ENCODE measurements at regions not wholly inside any gene's neighbourhood (a gene's known extent, or its start where the extent isn't known, plus 50 kb on each side); places are given as distances from the start of the nearest gene placed in this dataset.

GRCh38 chrX:15129412-15129811 lies 140.5 kb downstream of the ASB9 start:
- no peak for TF ChIP-seq POLR2A (IDR thresholded peaks at IDR 0.05)
- no peak for TF ChIP-seq EP300 (IDR thresholded peaks at IDR 0.05)
- no peak for TF ChIP-seq POLR2AphosphoS5 (IDR thresholded peaks at IDR 0.05)
- no peak for TF ChIP-seq CTCF (IDR thresholded peaks at IDR 0.05)
- Histone ChIP-seq H3K36me3 (no peaks in the 10 kb centered on the region), H3K27ac (no peak overlapping the region), H3K4me1 (no peaks in the 10 kb centered on the region), H3K27me3 (no peaks in the 10 kb centered on the region), H3K9me3 (no peaks in the 10 kb centered on the region), H3K4me3 (no peak overlapping the region)
- no peak for ATAC-seq (ENCODE audit: low FRiP score in 2 of 2)
- DNase-seq = no peak

GRCh38 chrX:15128861-15129260 lies 141.0 kb downstream of the ASB9 start:
- no peak for ATAC-seq (ENCODE audit: low FRiP score in 2 of 2)
- no peak for TF ChIP-seq EP300 (IDR thresholded peaks at IDR 0.05)

GRCh38 chrX:15127010-15127409 lies 142.9 kb downstream of the ASB9 start:
- TF ChIP-seq POLR2AphosphoS5 (IDR thresholded peaks at IDR 0.05) (no peak), CTCF (IDR thresholded peaks at IDR 0.05) (no peak), POLR2A (IDR thresholded peaks at IDR 0.05) (no peak), EP300 (IDR thresholded peaks at IDR 0.05) (no peak)
- no peaks in the 10 kb centered on the region for H3K36me3 ChIP-seq
- H3K4me3 ChIP-seq = no peak overlapping the region
- no peak for DNase-seq
- 48 to 88% methylated on average over 1 of the region's 1 CpG for WGBS, 2 donors
- H3K27ac ChIP-seq = no peak overlapping the region
- H3K27me3 ChIP-seq = no peaks in the 10 kb centered on the region
- H3K4me1 ChIP-seq = no peaks in the 10 kb centered on the region
- H3K9me3 ChIP-seq = no peaks in the 10 kb centered on the region
- no peak for ATAC-seq (ENCODE audit: low FRiP score in 2 of 2)

More at GRCh38 chrX:15128861-15129260, 141.0 kb downstream of the ASB9 start:
- Histone ChIP-seq H3K9me3 (no peaks in the 10 kb centered on the region), H3K36me3 (no peaks in the 10 kb centered on the region), H3K4me1 (no peaks in the 10 kb centered on the region), H3K4me3 (no peak overlapping the region), H3K27me3 (no peaks in the 10 kb centered on the region), H3K27ac (no peak overlapping the region)
- no peak for DNase-seq

GRCh38 chrX:15116900-15117299 lies 153.0 kb downstream of the ASB9 start:
- WGBS, 2 donors = 71 to 75% methylated on average over 2 of the region's 2 CpGs
- TF ChIP-seq POLR2AphosphoS5 (IDR thresholded peaks at IDR 0.05) (no peak), CTCF (IDR thresholded peaks at IDR 0.05) (no peak), POLR2A (IDR thresholded peaks at IDR 0.05) (no peak), EP300 (IDR thresholded peaks at IDR 0.05) (no peak)
- Histone ChIP-seq H3K4me1 (no peaks in the 10 kb centered on the region), H3K36me3 (no peaks in the 10 kb centered on the region), H3K27me3 (no peaks in the 10 kb centered on the region), H3K4me3 (no peak overlapping the region), H3K27ac (no peak overlapping the region), H3K9me3 (no peaks in the 10 kb centered on the region)
- ATAC-seq (ENCODE audit: low FRiP score in 2 of 2) = no peak
- DNase-seq = no peak

GRCh38 chrX:15114743-15115566 lies 154.9 kb downstream of the ASB9 start:
- WGBS, 2 donors = 58 to 62% methylated on average over 8 of the region's 8 CpGs
- ATAC-seq (ENCODE audit: low FRiP score in 2 of 2) (no peak), DNase-seq (no peak)
- no peaks in the 10 kb centered on the region for H3K36me3 ChIP-seq
- H3K4me3 ChIP-seq = no peak overlapping the region
- H3K4me1 ChIP-seq = no peaks in the 10 kb centered on the region
- no peak overlapping the region for H3K27ac ChIP-seq
- no peaks in the 10 kb centered on the region for H3K9me3 ChIP-seq
- TF ChIP-seq POLR2A (IDR thresholded peaks at IDR 0.05) (no peak), CTCF (IDR thresholded peaks at IDR 0.05) (no peak), EP300 (IDR thresholded peaks at IDR 0.05) (no peak), POLR2AphosphoS5 (IDR thresholded peaks at IDR 0.05) (no peak)
- H3K27me3 ChIP-seq = no peaks in the 10 kb centered on the region
